Neural progenitor cell (in vitro differentiated cells): ENCODE measurements at regions not wholly inside any gene's neighbourhood (a gene's known extent, or its start where the extent isn't known, plus 50 kb on each side); places are given as distances from the start of the nearest gene placed in this dataset.

Experiments
- DNase-seq: peaks from one replicate; pipeline ENCODE4 v3.0.0-alpha.2; 2016; ENCODE audit warnings: low spot score
- H2AFZ ChIP-seq: fragments of 200-600 bp; sonication (generic); replicated peaks from 2 replicates; pipeline ENCODE4 v1.6.1; 2016; ENCODE audit warnings: antibody characterized with exemption
- H3F3A ChIP-seq: fragments of 200-600 bp; sonication (generic); 2 replicates; pipeline ENCODE4 v1.6.1; 2016; ENCODE audit warnings: antibody characterized with exemption, low read depth
- H3K27ac ChIP-seq: fragments of 200-600 bp; sonication (generic); 2 replicates; pipeline ENCODE4 v1.5.1; 2016; ENCODE audit warnings: mild to moderate bottlenecking
- H3K27me3 ChIP-seq: fragments of 200-600 bp; sonication (generic); 2 replicates; pipeline ENCODE4 v1.6.1; 2016; ENCODE audit warnings: mild to moderate bottlenecking, moderate library complexity
- H3K36me3 ChIP-seq: fragments of 200-600 bp; sonication (generic); 2 replicates; pipeline ENCODE4 v1.5.1; 2016
- H3K4me1 ChIP-seq: fragments of 200-600 bp; sonication (generic); 2 replicates; pipeline ENCODE4 v1.6.1; 2016; ENCODE audit warnings: mixed run types
- H3K4me2 ChIP-seq: fragments of 200-600 bp; sonication (generic); 2 replicates; pipeline ENCODE4 v1.6.1; 2016
- H3K4me3 ChIP-seq: fragments of 200-600 bp; sonication (generic); 2 replicates; pipeline ENCODE4 v1.5.1; 2016
- H3K79me2 ChIP-seq: fragments of 200-600 bp; sonication (generic); 2 replicates; pipeline ENCODE4 v1.6.1; 2016; ENCODE audit warnings: low read depth
- H3K9ac ChIP-seq: fragments of 200-600 bp; sonication (generic); 2 replicates; pipeline ENCODE4 v1.6.1; 2016
- H3K9me3 ChIP-seq: fragments of 200-600 bp; sonication (generic); 2 replicates; pipeline ENCODE4 v1.5.1; 2016; ENCODE audit warnings: low read depth
- H4K20me1 ChIP-seq: fragments of 200-600 bp; sonication (generic); 2 replicates; pipeline ENCODE4 v1.6.1; 2016; ENCODE audit warnings: low read depth
- H3K27ac Mint-ChIP-seq: 3 replicates; pipeline ENCODE4 v1.8.0; 2021; ENCODE audit warnings: mixed read lengths
- H3K27me3 Mint-ChIP-seq: 2 replicates; pipeline ENCODE4 v1.8.0; 2022; ENCODE audit warnings: low read depth, mild to moderate bottlenecking, inconsistent platforms, moderate library complexity, mixed read lengths; ENCODE audit not compliant: insufficient read depth
- H3K36me3 Mint-ChIP-seq: 3 replicates; pipeline ENCODE4 v1.8.0; 2021; ENCODE audit warnings: mixed read lengths
- H3K4me1 Mint-ChIP-seq: 3 replicates; pipeline ENCODE4 v1.8.0; 2021; ENCODE audit warnings: mixed read lengths
- H3K4me3 Mint-ChIP-seq: 3 replicates; pipeline ENCODE4 v1.8.0; 2021; ENCODE audit warnings: mild to moderate bottlenecking, moderate library complexity, mixed read lengths
- H3K9me3 Mint-ChIP-seq: 3 replicates; pipeline ENCODE4 v1.8.0; 2020; ENCODE audit warnings: mixed read lengths
- CTCF ChIP-seq: fragments of 200-600 bp; sonication (generic); IDR thresholded peaks from 2 replicates; pipeline ENCODE4 v1.5.1; 2017; ENCODE audit warnings: antibody characterized with exemption, mild to moderate bottlenecking
- EZH2 ChIP-seq: fragments of 200-600 bp; sonication (generic); IDR thresholded peaks from 2 replicates; pipeline ENCODE4 v1.6.1; 2017; ENCODE audit warnings: antibody characterized with exemption, mild to moderate bottlenecking, moderate library complexity
- EZH2phosphoT487 ChIP-seq: fragments of 200-600 bp; sonication (generic); IDR thresholded peaks from 2 replicates; pipeline ENCODE4 v1.6.1; 2017; ENCODE audit warnings: antibody characterized with exemption

- no peaks in the 10 kb centered on the region for H3K9me3 ChIP-seq
- H2AFZ ChIP-seq, result no peak overlapping the region
- DNase-seq, result no peak
- H3K9ac ChIP-seq, result no peak overlapping the region
- no peak overlapping the region for H3K4me2 ChIP-seq
- no peak for TF ChIP-seq EZH2
- no peak for TF ChIP-seq CTCF
- TF ChIP-seq EZH2phosphoT487, result no peak
- no peaks in the 10 kb centered on the region for H4K20me1 ChIP-seq
- H3K9me3 Mint-ChIP-seq, result no peaks in the 10 kb centered on the region
- no peaks in the 10 kb centered on the region for H3K36me3 ChIP-seq
- no peak overlapping the region for H3K27ac ChIP-seq
- H3K4me3 ChIP-seq, result no peak overlapping the region
- no peak overlapping the region for H3K4me3 Mint-ChIP-seq
- H3K79me2 ChIP-seq, result no peaks in the 10 kb centered on the region
- no peaks in the 10 kb centered on the region for H3K4me1 Mint-ChIP-seq
- no peaks in the 10 kb centered on the region for H3K36me3 Mint-ChIP-seq
- H3K27me3 Mint-ChIP-seq, result no peaks in the 10 kb centered on the region
- no peaks in the 10 kb centered on the region for H3F3A ChIP-seq
- H3K4me1 ChIP-seq, result no peaks in the 10 kb centered on the region
- H3K27me3 ChIP-seq, result no peaks in the 10 kb centered on the region
- no peak overlapping the region for H3K27ac Mint-ChIP-seq
These were observed 1508.7 kb upstream of the PCDH20 start for GRCh38 chr13:62924395-62924794.

DNA sequence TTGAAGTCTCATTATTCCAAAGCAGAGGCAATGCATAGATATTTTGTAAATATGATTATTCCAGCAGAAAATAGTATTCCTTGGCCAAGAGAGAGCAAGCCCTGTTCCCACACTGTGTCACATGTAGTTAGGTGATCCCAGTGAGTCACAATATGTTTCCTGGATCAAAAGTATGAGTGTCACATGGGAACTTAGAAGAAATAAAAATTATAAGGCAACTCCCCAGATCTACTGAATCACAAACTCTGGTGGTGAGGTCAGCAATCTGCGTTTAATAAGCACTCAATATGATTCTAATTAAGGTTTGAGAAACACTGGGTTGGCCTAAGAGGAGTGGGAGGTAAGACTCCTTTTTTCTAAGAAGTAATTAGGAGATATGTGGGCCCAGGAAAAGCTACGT lies 1504.5 kb upstream of the PCDH20 start:
- TF ChIP-seq EZH2phosphoT487, result no peak
- no peak for TF ChIP-seq CTCF
- no peak for TF ChIP-seq EZH2
- H3K36me3 ChIP-seq, result no peaks in the 10 kb centered on the region
- no peaks in the 10 kb centered on the region for H3K4me1 ChIP-seq
- H3K4me2 ChIP-seq, result no peak overlapping the region
- no peaks in the 10 kb centered on the region for H3K27me3 Mint-ChIP-seq
- no peaks in the 10 kb centered on the region for H4K20me1 ChIP-seq
- no peaks in the 10 kb centered on the region for H3K4me1 Mint-ChIP-seq
- no peaks in the 10 kb centered on the region for H3K79me2 ChIP-seq
- no peaks in the 10 kb centered on the region for H3K36me3 Mint-ChIP-seq
- no peak overlapping the region for H3K9ac ChIP-seq
- H3K27ac ChIP-seq, result no peak overlapping the region
- H3F3A ChIP-seq, result no peaks in the 10 kb centered on the region
- H3K27me3 ChIP-seq, result no peaks in the 10 kb centered on the region
- no peaks in the 10 kb centered on the region for H3K9me3 ChIP-seq
- H3K9me3 Mint-ChIP-seq, result no peaks in the 10 kb centered on the region
- no peak overlapping the region for H3K4me3 Mint-ChIP-seq
- H3K4me3 ChIP-seq, result no peak overlapping the region
- no peak overlapping the region for H2AFZ ChIP-seq
- H3K27ac Mint-ChIP-seq, result no peak overlapping the region
- DNase-seq, result no peak

- H3K4me1 Mint-ChIP-seq, result no peaks in the 10 kb centered on the region
- Histone ChIP-seq H3K27ac (no peak overlapping the region), H3K9ac (no peak overlapping the region), H3K4me1 (no peaks in the 10 kb centered on the region), H3K79me2 (no peaks in the 10 kb centered on the region), H4K20me1 (no peaks in the 10 kb centered on the region), H3K4me2 (no peak overlapping the region), H3K4me3 (no peak overlapping the region), H3K9me3 (no peaks in the 10 kb centered on the region), H2AFZ (no peak overlapping the region), H3K27me3 (no peaks in the 10 kb centered on the region), H3K36me3 (no peaks in the 10 kb centered on the region), H3F3A (no peaks in the 10 kb centered on the region)
- no peaks in the 10 kb centered on the region for H3K27me3 Mint-ChIP-seq
- DNase-seq, result no peak
- H3K36me3 Mint-ChIP-seq, result no peaks in the 10 kb centered on the region
- H3K9me3 Mint-ChIP-seq, result no peaks in the 10 kb centered on the region
- no peak for TF ChIP-seq EZH2phosphoT487
- no peak for TF ChIP-seq EZH2
- TF ChIP-seq CTCF, result no peak
- no peak overlapping the region for H3K4me3 Mint-ChIP-seq
- no peak overlapping the region for H3K27ac Mint-ChIP-seq
These were observed 1503.8 kb upstream of the PCDH20 start for GRCh38 chr13:62919491-62919890.
